Adrenal gland (tissue), 5 donors: ENCODE measurements at regions not wholly inside any gene's neighbourhood (a gene's known extent, or its start where the extent isn't known, plus 50 kb on each side); places are given as distances from the start of the nearest gene placed in this dataset.

ENCODE experiments used
- CTCF ChIP-seq, 6 experiments: fragments of 450-650 bp in 4 of 6; fragments of 200-600 bp in 2 of 6; sonication (generic) in 1 of 6; IDR thresholded peaks; 1 replicate in 5 of 6; 2 replicates in 1 of 6; pipeline versions ENCODE4 v1.5.1 to v1.8.0; 2016 to 2021; ENCODE audit warnings: antibody characterized with exemption in 6 of 6, mild to moderate bottlenecking in 2 of 6, moderate library complexity in 1 of 6
- POLR2A ChIP-seq, 2 donors: fragments of 450-650 bp; IDR thresholded peaks; one replicate each; pipeline ENCODE4 v1.6.1; 2017; ENCODE audit warnings: antibody characterized with exemption in 2 of 2, mild to moderate bottlenecking in 2 of 2, moderate library complexity in 1 of 2
- donor health status: DM: no; HTN: no; CAD: no.

GRCh38 chr6:6859105-6859504 lies 248.7 kb upstream of the RREB1 start:
- TF ChIP-seq CTCF (IDR thresholded peaks at IDR 0.05) (no peak), POLR2A (IDR thresholded peaks at IDR 0.05) (no peak)
